Fibroblast of skin of right biceps (primary cell): ENCODE measurements at regions not wholly inside any gene's neighbourhood (a gene's known extent, or its start where the extent isn't known, plus 50 kb on each side); places are given as distances from the start of the nearest gene placed in this dataset.

Experiments
- DNase-seq: peaks from one replicate; pipeline ENCODE4 v3.0.0-alpha.2; 2013

DNA sequence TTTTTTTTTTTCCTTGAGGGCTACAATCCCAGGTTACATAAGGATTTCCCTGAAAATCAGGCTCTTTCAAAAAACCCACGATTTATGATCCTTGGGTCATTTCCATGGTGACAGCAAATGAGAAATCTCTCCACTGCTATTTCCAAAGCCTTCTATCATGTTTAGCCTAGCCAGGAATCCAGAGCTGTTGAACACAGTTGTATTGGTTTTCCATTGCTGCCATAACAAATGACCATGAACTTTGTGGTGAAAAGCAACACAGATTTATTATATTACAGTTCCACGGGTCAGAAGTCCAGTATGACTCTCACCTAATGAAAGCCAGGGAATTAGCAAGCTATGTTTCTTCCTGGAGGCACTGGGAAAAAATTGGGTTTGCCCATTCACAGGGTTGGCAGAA lies 106.6 kb downstream of the MAF start:
- DNase-seq = no peak

GRCh38 chr16:79492036-79492435 lies 108.5 kb downstream of the MAF start:
- no peak for DNase-seq

DNA sequence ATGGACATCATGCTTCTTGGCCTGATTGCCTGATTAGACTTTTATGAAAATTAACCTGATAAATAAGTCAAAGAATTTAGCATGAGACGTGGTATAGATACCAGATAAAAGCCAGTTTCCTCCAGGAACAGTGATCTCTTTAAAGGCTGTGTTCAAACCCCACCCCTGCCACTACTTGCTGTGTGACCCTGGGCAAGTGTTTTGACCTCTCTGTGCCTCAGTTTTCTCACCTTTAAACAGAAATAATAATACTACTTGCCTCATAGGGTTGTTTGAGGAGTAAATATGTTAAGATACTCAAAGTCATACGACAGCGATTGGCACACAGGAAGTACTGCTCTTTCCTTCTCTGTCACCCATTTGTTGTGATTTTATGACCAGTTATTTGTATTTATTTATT lies 115.5 kb downstream of the MAF start:
- no peak for DNase-seq

DNA sequence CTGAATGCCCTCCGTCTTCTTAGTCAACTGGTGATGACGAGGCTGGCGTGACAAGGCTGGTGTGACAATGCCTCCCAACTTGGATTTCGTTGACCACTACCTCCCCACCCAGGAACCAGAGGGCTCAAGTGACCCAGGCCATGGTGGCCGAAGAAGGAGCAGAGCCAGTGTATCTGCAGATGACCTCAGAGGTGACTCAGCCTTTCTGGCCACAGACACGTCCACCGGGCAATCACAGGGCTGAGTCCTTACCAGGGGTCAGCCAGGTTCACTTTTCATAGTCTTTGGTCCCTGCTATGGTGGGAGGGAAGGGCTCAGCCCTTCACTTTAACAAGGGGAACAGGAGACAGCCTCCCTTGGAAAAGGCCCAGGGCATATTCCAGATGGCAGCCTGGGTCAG lies 116.3 kb downstream of the MAF start:
- DNase-seq = no peak

DNA sequence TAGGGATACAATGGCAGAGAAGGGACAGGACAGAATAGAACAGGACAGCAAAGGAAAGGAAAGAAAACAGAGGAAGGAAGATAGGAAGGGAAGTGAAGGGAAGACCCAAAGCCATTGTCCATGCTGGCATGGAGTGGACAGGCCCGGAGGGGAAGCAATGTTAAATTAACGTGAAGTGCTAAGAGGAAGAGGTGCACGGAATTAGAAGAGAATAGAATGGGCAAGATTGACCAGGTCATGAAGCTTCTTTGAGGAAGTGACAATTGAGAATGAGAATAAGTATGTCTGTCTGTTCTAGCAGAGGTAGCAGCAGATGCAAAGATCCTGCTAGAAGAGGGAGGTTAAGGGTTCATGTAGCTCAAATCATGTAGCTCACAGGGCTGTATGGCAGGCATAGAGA lies 117.2 kb downstream of the MAF start:
- DNase-seq = no peak

GRCh38 chr16:79482011-79482410 lies 118.5 kb downstream of the MAF start:
- DNase-seq = no peak

GRCh38 chr16:79480929-79481328 lies 119.6 kb downstream of the MAF start:
- no peak for DNase-seq

DNA sequence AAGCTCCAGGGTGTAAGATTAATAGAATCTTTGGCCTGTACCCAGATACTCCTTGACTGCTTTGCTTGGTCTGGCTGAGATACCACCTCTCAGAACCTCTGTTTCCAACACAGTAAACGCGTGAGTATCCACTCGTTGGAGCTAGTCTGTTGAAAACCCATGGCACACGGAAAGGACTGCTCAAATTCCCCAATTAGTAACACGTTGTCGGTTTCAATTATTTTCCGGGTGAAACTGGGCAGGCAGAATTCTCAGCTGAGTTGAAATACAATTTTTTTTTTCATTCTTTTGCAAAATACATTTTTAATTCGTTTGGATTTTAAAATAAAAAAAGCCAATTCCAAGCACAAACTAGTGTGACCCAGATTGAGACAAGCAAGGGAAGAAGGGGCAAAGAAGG lies 120.5 kb downstream of the MAF start:
- DNase-seq = no peak

DNA sequence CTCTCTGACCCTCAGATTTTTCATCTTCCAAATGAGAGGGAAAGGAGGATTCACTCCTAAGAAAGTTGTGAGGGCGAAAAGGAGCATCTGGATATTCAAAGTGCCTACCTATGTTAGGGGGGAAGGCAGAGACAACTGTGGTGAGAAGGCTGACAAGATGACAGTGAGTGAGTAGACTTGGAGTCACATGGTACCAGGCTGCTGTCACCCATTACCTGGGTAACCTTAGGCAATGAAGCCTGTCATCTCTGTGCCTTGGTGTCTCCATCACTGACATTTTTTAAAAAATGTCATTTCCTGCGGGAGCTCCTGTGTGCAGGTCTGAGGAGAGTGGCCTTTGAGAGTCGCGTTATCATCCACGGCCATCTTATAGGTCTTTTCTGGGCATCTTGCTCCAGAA lies 124.0 kb downstream of the MAF start:
- DNase-seq = no peak

DNA sequence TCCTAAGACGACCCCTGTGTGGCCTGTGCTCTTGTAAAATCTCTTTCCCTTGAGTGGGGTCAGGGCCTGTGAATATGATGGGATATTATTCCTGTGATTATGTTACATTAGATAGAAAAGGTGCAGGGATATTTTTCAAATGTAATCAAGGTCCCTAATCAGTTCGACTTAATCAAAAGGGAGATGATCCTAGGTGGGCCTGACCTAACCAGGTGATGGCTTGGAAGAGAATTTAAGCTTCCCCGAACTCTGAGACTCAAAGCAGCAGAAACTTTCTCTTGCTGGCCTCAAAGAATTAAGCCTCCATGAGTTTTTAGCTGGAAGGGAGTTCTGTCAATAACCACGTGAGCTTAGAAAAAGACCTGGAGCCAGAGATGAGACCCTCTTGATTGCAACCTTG lies 124.7 kb downstream of the MAF start:
- no peak for DNase-seq

DNA sequence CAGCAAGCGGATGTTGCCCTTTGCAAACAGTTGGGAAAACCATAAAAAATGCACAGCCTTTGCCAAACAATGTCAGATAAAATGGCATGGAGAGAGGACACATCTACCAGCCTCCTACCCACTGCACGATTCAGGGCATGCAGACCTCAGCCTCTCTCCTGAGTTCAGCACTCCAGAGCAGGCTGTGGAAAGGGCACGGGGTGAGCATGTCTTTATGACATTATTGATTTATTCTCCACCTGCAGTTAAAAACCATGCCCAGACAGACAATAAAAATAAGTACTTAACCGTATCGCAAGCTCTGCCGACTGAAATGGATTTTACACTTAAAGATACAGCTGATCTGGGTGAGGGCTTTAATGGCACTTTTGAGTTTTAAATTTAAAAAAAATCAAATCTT lies 127.1 kb downstream of the MAF start:
- DNase-seq = no peak

GRCh38 chr16:79472426-79472825 lies 128.1 kb downstream of the MAF start:
- no peak for DNase-seq

- no peak for DNase-seq
These were observed 130.5 kb downstream of the MAF start for GRCh38 chr16:79469999-79470398.

GRCh38 chr16:79468631-79469030 lies 131.9 kb downstream of the MAF start:
- no peak for DNase-seq

- DNase-seq = no peak
These were observed 132.4 kb downstream of the MAF start for GRCh38 chr16:79468121-79468552.

DNA sequence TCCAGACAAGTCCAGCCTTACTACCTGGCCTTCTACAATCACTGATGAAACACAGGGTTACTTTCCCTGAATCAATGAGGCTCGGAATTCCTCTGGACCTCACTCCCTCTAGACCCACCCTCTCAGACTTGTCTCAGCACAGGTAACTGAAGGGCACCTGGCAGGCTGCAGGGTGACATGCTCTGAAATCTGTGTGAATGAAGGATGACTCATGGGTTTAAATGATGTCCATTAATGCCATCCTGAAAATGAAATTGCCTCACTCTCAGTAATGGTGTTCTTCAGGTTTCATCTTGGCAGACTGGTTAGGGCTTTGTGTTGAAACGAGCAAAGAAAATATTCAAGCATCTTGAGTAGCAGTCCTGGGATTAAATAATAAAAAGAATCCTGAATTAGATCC lies 134.4 kb downstream of the MAF start:
- no peak for DNase-seq

- no peak for DNase-seq
These were observed 136.7 kb downstream of the MAF start for GRCh38 chr16:79463841-79464240.

DNA sequence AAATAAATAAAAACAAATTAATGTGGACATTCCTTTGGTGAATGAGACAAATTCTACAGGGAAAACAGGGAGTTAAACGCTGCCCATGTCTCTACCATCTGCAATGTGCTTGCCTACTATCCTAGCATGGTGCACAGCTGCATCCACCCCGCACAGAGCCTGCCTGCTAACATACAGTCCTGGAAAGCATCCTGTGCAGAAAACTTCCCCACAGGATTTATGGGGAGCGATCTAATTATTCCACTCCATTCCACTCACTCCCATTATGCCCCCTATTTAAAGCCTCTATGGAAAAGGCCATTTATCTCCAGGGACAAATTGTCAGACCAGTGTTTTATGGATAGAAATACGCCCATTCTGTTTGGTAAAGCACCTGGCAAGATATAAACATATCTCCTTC lies 144.5 kb downstream of the MAF start:
- DNase-seq = no peak

GRCh38 chr16:79452671-79453070 lies 147.9 kb downstream of the MAF start:
- DNase-seq = no peak

- DNase-seq = no peak
These were observed 149.2 kb downstream of the MAF start for GRCh38 chr16:79451196-79451816.

GRCh38 chr16:79449900-79450299 lies 150.6 kb downstream of the MAF start:
- DNase-seq = no peak

DNA sequence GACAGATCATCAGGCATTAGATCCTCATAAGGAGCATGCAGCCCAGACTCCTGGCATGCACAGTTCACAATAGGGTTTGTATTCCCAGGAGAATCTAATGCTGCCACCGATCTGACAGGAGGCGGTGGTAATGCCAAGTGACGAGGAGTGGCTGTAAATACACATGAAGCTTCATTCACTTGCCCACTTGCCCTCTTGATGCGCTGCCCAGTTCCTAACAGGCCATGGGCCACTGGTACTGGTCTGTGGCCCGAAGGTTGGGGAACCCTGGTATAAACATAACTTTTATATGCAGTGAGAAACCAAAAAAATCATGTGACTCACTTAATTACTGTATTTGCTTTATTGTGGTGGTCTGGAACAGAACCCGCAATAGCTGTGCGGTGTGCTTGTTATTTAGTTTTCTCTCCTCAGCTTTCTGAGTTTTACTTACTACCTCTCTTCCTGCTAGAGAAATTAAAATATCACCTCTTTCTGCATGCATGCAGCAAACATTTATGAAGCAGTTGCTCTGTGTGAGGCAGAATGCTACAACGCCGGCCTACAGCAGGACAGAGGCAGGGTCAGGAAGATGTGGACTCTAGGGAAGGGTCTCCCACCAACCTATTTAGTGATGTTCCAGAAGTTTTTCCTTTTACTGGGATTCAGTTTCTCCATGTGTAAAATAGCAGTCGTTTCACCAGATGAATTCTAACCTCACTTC lies 151.3 kb downstream of the MAF start:
- no peak for DNase-seq

DNA sequence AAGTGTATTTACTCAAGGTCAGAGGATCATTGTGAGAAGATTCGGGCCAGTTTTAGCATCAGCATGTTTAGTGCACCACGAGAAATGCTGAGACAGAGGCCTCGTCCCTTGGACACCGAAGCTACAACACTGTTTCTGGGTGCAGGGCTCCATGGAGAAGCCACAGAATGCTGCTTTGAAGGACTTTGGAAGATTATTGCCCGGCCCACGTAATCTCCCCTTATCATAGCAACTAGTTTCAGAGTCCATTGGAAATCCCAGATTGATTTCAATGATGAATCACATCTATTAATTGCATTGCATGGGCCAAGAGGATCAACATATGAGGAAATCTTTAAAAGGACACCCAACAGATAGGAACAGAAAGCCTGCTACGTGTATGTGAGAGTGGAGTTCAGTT lies 156.0 kb downstream of the MAF start:
- no peak for DNase-seq

GRCh38 chr16:79439901-79440300 lies 160.6 kb downstream of the MAF start:
- DNase-seq = no peak
